GM18508 (cell line): ENCODE measurements at regions not wholly inside any gene's neighbourhood (a gene's known extent, or its start where the extent isn't known, plus 50 kb on each side); places are given as distances from the start of the nearest gene placed in this dataset.

Experiments used
- ATAC-seq: cut with Tn5 transposase; IDR thresholded peaks from one replicate; pipeline ENCODE4 v1.9.1; 2021; ENCODE audit warnings: moderate number of reproducible peaks; ENCODE audit not compliant: insufficient read depth, unreplicated experiment

DNA sequence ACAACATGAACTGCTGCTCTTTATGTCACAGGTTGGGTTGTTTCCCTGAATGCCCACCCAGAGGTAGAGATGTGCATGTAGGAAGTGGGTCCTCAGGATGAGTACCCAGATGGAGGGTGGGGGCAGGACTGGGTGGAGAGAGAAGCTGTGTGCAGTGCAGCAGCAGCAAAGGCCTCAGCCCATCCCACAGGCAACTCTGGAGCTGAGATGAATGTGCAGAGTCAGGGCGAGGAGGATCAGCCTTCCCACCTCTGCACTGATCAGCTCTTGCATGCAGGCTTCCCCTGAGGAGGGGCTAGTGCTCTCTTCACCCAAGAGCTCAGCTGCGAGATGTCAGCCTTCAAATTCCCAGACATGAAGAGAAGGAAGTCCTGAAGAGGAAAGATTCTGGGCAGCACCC is 326.2 kb upstream of the RAB6C start:
- ATAC-seq = no peak

DNA sequence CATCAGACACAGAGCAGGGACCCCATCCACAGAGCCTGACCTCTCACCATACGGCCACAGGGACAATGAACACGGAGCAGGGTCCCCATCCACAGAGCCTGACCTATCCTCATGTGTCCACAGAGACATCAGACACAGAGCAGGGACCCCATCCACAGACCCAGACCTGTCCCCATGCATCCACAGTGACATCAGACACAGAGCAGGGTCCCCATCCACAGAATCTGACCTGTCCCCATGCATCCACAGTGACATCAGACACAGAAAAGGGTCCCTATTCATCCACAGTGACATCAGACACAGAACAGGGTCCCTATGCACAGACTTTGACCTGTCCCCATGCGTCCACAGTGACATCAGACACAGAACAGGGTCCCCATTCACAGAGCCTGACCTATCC is 325.1 kb upstream of the RAB6C start:
- no peak for ATAC-seq

DNA sequence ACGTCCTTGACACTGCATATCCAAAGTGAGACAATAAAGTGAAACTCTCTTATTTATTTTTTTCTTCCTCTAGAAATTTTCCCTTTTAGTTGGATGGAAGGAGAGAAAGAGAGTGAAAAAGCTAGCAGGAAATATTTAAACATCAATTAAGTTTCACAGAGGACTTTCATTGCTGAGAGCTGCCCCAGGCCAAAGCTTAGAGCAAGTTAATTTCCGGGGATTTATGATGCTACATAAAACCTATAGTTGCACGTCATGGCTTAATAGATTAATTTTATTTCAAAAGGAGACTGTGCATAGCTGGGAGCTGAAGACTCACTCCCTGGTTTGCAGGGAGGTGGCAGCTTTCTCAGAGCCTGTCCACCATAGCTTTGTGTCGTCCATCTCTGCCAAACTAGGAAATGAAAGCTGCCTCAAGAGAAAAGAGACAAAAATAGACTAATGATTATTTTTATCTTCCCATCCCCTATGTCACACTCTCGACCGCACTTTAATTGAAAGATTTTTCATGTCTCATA is 323.3 kb upstream of the RAB6C start:
- ATAC-seq = no peak

DNA sequence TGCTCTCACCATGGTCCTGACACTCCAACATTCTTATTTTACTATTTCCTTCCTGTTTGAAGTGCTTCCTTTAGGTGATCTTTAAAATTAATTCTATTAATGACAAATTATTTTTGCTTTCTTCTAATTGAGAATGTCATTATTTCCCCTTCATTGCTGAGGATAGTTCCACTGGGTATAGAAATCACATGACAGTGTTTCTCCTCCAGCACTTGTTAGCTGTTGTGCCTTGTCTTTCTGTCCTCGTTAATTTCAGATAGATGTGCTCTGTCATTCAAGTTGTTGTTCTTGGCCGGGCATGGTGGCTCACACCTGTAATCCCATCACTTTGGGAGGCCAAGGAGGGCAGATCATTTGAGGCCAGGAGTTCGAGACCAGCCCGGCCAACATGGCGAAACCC is 321.0 kb upstream of the RAB6C start:
- ATAC-seq = no peak

DNA sequence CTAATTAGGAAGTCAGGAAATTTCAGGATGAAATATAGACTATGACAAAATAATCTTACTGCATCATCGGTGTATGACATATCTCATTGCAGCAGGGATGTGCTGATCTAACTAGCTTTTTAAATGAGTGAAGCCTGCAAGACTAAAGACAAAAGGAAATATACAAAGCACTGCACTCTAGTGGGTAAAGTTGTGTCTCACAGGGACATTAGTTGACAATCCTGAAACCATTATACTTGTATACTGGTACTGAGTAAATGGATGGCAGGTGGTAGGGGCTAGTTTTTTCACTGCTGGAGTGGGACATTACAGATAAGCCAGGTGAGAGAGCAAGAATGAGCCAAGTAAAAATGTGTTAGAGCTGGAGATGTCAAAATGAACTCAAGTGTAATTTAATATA is 317.5 kb upstream of the RAB6C start:
- ATAC-seq = no peak

DNA sequence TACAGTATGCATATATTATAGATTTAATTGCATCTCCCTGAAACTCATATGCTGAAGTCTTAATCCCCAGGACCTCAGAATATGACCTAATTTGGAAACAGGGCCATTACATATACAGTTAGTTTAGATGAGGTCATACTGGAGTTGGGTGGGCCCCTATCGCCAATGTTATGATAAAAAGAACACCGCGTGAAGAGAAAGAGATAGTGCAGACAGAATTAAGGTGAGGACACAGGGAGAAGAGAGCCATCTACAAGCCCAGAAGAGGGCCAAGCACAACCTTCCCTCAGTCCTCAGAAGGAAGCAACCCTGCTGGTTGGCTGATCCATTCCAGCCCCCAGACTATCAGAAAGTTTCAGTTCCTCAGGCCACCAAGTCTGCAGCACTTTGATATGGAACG is 311.9 kb upstream of the RAB6C start:
- ATAC-seq = no peak

DNA sequence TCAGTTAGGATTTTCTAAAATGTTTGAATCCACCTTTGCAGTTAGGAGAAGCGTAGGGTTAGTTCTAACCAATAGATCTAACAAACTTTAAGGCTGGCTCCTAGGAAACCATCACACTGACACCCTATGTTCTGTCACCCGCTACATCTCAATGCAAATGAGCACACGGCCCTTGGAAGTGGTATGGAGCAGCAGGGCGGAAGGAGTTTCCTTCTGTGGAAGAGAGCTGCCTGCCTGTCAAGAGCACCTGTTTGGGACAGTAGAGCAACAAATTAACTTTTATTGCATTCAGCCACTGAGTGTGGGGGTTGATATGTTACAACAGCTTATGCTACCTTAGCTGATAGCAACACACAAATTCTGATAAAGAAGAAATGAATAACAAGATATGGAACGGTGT is 306.9 kb upstream of the RAB6C start:
- ATAC-seq = no peak

DNA sequence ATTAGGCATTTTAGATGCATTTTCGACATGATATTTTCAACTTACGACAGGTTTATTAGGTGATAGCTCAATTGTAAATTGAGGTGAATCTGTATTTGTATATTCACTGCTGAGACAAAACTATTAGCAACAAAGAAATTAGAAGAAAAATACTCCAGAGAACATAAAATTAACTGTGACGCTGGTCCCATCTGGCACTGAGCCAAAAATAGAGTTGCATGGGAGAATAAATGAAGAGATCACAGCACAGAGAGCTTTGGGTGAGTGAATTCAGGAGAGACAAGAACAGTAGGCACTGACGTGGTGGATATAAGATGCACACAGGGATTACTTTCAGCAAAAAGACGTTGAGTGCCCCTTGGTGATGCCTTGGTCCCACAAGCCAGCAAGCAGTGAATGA is 306.2 kb upstream of the RAB6C start:
- ATAC-seq = no peak

DNA sequence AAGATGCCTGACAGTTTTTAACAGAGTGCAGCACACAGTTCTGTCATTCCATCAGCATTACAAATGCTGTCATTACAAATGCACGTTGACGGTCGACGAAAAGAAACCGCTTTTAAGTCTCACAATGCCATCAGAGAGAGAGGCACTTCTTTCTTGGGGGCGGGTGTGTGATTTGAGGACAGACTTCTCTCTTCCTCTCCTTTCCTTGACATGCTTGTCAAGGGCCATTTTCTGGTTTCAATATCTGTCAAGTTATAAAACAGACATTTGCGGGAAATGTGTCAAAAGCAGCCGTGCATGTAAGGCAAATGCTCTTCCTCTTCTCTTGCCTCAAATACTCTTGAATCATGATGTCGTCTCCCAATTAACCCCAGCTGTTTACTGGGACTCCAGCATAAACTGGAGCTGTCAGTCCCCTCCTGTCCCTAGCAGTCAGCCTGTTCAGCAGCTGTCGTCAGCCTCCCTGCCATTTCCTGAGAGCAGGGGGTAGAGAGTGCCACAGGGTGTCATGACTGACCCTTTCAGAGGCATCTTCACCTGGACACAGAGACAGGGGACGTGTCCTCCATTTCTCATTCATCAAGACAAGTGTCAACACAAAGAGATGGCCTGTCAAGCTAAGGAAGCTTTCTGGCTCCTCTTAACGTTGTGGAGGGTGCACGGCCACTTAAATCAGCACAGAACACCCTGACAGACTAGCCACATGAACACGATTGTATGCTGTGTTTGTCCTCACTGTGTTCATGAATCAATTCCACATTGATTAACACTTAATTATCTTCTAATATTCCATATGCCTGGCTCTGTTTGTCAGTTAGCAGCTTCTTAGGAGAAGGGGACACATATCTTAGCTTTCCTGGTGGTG is 305.4 kb upstream of the RAB6C start:
- ATAC-seq = no peak

DNA sequence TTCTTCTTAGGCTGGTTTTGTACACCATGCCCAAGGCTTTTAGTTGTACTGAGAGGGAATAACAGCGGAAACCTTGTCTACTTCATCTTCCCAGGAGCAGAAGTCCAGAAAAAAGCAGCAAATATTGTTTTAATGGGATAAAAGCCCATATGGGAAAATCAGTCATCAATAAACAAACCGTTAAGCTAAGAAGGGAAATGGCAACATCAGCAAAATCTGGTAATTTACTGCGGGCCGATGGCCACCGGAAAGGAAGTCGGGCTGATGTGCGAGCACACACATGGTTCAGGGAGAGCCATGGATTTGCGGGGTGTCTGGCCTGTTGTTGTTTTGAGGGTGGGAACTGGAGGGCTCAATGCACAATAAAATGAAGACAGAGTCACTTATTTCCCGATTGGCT is 300.7 kb upstream of the RAB6C start:
- no peak for ATAC-seq

DNA sequence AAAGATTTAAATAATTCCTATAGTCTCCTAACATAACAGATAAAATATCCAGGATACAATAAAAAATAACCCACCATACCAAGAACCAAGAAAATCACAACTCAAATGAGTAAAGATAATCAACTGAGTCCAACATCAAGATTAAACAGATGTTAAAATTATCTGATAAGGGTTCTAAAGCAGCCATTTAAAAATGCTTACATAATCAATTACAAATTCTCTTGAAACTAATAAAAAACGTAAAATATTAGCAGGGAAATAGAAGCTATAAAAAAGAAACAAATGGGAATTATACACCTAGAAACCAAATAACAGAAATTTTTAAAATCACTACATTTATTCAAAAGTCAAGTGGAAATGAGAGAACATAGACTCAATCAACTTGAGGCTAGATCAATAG is 297.7 kb upstream of the RAB6C start:
- no peak for ATAC-seq

DNA sequence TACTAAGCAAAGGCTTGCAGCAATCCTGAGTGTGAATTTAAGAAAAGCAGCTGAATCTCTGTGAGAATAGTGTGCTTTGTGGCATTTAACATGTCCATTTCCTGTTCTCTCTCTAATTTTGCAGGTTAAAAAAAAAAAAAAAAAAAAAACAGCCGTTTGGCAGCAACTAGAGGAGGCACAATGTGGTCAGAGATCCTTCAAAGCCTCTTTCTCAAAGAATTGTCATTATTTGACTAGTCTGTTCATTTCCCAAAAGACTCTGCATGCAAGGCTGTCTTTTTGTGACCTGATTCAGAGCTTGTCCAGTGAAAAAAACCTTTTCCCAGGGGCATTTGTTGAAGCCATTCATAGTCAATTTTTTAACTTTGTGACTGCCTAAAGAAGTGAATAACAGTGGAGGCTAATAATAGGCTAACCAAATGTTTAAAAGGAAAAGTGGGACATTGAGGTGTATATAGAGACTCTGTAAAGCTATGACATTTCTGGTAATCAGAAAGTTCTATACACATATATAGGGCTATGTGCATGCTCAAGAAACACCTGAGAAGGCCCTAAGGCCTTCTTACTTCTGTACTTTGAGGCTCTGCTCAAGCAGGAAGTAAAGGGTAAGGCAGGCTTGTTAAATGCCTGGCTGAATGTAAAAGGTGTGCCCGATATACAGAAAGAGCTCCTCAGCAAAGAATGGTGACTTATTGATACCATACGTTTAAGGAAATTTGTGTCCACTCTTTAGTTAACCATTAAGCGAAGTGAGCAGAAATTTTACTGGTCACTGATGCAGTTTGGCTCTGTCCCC is 289.6 kb upstream of the RAB6C start:
- ATAC-seq = no peak

DNA sequence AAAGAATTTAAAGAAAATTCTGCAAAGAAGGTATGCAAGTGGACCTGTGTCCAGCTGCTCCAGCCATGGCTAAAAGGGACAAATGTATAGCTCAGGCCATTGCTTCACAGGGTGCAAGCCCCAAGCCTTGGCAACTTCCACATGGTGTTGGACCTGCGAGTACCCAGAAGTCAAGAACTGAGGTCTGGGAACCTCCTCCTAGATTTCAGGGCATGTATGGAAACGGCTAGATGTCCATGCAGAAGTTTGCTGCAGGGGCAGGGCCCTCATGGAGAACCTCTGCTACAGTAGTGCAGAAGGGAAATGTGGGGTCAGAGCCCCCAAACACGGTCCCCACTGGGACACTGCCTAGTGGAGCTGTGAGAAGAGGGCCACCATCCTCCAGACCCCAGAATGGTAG is 284.0 kb upstream of the RAB6C start:
- ATAC-seq = no peak

DNA sequence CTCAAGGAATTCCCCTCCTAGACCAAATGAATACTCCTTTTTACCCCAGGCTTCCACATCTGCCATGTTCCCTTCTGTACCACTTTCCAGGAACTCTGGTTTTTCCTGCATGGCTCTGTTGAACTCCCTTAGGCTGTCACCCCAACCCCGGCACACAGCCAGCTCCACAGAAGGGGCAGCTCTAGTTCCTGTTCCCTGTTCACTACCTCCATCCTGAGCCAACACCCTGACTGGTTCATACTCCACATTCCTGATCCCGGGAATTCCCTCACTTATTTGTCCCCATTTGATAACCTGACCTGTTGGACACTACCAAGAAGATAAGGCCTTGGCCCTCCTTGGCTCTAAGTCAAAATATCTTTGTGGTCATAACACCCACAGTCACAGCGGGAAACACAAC is 280.9 kb upstream of the RAB6C start:
- no peak for ATAC-seq

DNA sequence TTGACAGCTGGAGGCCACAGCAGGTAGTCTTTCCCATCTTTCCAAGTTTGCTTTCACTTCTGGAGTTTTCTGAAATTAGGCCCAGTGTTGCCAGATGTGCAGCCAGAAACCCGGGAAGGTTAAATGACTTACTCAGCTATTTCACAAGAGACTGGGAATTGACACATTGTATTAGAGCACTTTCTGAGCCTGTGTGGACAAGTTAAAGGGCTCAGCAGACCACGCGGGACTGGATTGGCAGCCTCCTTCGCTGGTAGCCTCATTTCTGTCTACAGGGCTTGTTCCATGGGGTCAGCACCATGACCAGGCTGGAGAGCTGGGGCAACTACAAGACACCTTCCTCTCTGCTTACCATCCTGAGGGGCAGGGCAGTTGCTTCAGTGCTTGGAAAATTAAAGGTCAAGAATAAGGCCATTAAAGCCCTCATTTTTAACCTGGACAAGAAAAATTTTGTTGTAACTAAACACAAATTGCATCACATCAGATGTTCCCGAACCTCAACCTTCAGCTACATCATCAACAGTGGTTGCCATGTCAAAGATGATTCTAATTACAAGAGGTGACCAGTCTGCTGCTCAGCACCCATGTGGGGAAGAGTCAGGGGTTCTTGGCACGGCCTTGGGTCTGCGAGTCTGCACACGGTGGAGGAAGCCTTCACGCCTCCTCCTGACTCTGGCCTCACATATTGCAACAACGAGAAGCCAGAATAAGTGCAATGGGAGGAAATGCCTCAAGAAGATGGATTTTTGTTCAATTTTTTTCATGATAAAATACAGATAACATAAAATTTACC is 279.5 kb upstream of the RAB6C start:
- no peak for ATAC-seq

DNA sequence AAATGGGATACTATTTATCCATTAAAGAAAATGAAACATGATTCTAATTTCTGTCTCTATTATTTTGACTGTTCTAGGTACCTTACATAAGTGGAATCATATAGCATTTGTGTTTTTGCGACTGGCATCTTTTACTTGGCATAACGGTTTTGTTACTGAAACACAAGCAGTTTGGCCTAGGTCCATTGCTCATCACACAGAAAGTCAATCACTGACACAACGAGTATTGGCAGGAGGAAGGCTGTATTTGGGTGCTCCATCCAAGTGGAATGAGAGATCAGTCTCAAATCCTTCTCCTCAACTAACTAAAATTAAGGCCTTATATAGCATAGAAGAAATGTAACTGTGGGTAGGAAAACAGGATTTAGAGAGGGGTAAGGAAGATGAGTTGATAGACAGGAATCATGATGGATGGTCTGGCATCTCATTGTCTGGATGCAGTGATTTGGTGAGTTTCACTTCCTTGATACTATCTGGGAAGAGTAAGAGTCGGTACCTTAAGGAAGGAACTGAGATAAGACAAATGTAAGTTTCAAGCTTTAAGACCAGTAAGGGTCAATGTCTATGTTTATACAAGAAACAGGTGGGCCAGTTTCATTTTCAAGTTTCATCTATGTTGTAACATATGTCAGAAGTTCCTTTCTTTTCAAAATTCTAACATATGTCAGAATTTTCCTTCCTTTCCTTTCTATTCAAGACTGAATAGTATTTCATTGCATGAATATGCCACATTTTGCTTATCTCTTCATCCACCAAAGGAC is 276.9 kb upstream of the RAB6C start:
- no peak for ATAC-seq

DNA sequence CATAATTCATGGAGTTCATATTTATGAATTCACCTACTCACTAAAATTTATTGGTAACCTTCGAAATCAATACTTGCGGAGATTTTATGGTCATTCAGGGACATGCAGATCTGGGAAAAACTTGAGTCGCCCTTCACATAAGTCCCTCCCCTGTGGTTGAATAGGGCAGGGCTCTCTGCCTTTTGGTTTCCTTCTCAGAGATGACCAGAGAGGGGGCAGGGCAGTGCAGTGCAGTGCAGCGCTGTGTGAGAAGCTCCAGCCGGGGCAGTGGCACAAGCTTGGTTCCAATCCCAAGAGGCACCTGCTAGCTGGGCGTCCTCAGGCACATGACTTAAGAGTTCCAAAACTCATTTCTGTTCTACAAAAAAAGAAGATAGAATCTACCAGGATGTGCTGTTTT is 274.4 kb upstream of the RAB6C start:
- no peak for ATAC-seq

DNA sequence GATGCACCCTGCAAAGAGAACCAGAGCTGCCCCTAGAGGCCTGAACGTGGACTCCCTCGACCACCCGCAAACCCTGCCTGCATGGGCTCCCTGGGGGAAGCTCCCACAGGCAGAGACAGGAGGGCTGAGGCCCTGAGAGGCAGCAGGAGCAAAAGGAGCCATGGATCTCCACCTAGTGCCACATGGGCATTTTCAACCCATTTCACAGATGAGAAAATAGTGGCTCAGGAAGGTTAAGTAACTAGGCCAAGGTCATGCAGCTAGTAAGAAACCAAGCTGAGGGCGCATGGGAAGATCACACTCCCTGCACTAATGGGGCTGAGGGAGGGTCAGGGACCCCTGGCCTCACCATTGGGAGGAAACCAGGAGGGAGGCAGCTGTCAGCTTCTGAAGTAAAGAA is 271.7 kb upstream of the RAB6C start:
- ATAC-seq = no peak

DNA sequence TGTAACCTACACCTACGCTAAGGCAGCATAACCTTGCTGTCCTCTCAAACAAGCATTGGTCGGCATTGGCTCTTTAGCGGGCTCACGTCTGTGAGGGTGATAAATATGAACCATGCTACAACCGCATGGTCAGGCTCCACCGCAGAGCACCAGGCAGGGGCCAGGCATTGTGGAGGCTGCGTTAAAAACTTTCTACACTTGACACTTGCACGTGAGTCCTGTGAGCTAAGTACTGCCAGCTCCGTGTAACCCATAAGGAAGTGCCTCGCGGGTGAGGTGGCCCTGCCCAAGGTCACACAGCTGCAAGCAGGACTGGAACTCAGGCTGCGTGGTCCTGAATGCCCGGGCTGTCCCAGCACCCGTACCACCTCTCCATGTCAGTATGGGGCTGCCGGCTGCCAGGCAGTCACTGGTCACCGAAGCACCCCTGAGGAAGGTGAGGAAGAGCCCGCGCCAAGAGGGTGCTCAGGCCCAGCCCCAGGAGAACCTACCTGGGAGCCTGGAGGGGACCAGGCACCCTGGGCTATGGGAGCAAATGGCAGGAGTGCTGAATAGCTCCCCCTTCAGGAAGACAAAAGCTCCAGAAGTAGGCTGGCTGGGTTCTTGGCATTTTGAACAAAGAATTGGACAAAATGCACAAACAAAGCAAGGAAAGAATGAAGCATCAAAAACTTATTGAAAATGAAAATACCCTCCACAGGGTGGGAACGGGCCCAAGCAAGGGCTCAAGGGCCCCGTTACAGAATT is 271.1 kb upstream of the RAB6C start:
- no peak for ATAC-seq
